Cardiac muscle cell (in vitro differentiated cells and primary cell): ENCODE measurements at regions not wholly inside any gene's neighbourhood (a gene's known extent, or its start where the extent isn't known, plus 50 kb on each side); places are given as distances from the start of the nearest gene placed in this dataset.

Experiments
- DNase-seq, 2 donors: peaks; one replicate each; pipeline versions ENCODE4 v3.0.0 to v3.0.0-alpha.2; 2010 to 2017; ENCODE audit warnings: low read depth in 1 of 2, low spot score in 1 of 2
- H3K27ac ChIP-seq: fragments of 200-600 bp; sonication (generic); 2 replicates; pipeline ENCODE4 v1.5.1; 2016
- H3K27me3 ChIP-seq: fragments of 200-600 bp; sonication (generic); 2 replicates; pipeline ENCODE4 v1.6.0; 2016; ENCODE audit warnings: control low read depth
- H3K36me3 ChIP-seq: fragments of 200-600 bp; sonication (generic); 2 replicates; pipeline ENCODE4 v1.5.1; 2016; ENCODE audit warnings: control low read depth
- H3K4me1 ChIP-seq: fragments of 200-600 bp; sonication (generic); 2 replicates; pipeline ENCODE4 v1.8.1; 2017; ENCODE audit warnings: low read depth, mild to moderate bottlenecking, mixed run types
- H3K4me3 ChIP-seq: fragments of 200-600 bp; sonication (generic); 2 replicates; pipeline ENCODE4 v1.5.1; 2016; ENCODE audit warnings: mild to moderate bottlenecking
- H3K9me3 ChIP-seq: fragments of 200-600 bp; sonication (generic); 2 replicates; pipeline ENCODE4 v1.5.1; 2017; ENCODE audit warnings: low read depth, mild to moderate bottlenecking, control low read depth
- CTCF ChIP-seq: IDR thresholded peaks from 2 replicates; pipeline ENCODE4 v1.5.1; 2012; ENCODE audit warnings: low read depth, mild to moderate bottlenecking, low read length

DNA sequence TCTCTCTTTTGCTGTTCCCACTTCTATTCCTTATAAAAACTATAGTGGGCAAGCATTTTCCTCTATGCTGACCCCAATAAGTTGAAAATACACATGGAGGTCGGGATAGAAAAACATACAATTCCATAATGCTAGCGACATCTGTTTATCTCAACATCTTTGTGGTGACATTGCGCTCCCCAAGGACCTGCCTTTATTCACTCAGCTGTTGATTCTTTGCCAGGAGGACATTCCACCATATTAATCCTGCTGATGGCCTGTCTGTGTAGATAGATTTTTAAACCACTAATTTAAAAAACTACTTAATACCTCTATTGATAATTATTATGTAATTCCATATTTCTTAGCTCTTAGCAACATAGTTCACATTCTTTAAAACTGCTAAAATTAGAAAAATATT, 555.3 kb upstream of the MAP3K7 start:
- DNase-seq = no peak
- Histone ChIP-seq H3K27me3 (no peaks in the 10 kb centered on the region), H3K4me1 (no peaks in the 10 kb centered on the region), H3K36me3 (no peaks in the 10 kb centered on the region), H3K27ac (no peak overlapping the region), H3K4me3 (no peak overlapping the region), H3K9me3 (no peaks in the 10 kb centered on the region)
- TF ChIP-seq CTCF = no peak

DNA sequence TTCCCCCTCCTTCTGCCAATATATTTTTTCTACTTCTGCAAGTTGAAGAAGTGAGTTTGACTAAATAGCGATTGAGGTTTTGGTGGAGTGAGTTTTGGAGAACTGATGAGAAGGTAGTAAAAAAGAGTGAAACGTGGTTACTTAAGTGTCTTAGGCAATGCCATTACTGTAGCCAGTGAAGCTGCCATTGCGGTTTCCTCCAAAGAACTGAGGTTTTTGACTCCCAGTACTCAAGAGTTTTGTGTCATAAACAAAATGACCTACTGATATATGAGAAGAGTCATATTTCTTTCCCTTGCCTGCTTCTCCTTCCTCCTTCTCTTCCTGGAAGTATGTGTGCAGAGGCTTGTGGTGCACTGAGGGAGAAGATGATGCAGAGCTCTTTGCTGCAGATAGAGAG, 554.5 kb upstream of the MAP3K7 start:
- H3K4me3 ChIP-seq = no peak overlapping the region
- no peak overlapping the region for H3K27ac ChIP-seq
- TF ChIP-seq CTCF = no peak
- H3K9me3 ChIP-seq = no peaks in the 10 kb centered on the region
- DNase-seq = no peak
- no peaks in the 10 kb centered on the region for H3K27me3 ChIP-seq
- H3K4me1 ChIP-seq = no peaks in the 10 kb centered on the region
- no peaks in the 10 kb centered on the region for H3K36me3 ChIP-seq

GRCh38 chr6:91140449-91140848, 553.6 kb upstream of the MAP3K7 start:
- H3K4me1 ChIP-seq = no peaks in the 10 kb centered on the region
- DNase-seq = no peak
- H3K9me3 ChIP-seq = no peaks in the 10 kb centered on the region
- TF ChIP-seq CTCF = no peak
- H3K27me3 ChIP-seq = no peaks in the 10 kb centered on the region
- H3K27ac ChIP-seq = no peak overlapping the region
- H3K36me3 ChIP-seq = no peaks in the 10 kb centered on the region
- no peak overlapping the region for H3K4me3 ChIP-seq

- H3K4me3 ChIP-seq = no peak overlapping the region
- no peak for TF ChIP-seq CTCF
- no peak for DNase-seq
- no peak overlapping the region for H3K27ac ChIP-seq
- H3K27me3 ChIP-seq = no peaks in the 10 kb centered on the region
- H3K36me3 ChIP-seq = no peaks in the 10 kb centered on the region
- H3K4me1 ChIP-seq = no peaks in the 10 kb centered on the region
- H3K9me3 ChIP-seq = no peaks in the 10 kb centered on the region
These were observed 550.4 kb upstream of the MAP3K7 start for GRCh38 chr6:91137286-91137685.

DNA sequence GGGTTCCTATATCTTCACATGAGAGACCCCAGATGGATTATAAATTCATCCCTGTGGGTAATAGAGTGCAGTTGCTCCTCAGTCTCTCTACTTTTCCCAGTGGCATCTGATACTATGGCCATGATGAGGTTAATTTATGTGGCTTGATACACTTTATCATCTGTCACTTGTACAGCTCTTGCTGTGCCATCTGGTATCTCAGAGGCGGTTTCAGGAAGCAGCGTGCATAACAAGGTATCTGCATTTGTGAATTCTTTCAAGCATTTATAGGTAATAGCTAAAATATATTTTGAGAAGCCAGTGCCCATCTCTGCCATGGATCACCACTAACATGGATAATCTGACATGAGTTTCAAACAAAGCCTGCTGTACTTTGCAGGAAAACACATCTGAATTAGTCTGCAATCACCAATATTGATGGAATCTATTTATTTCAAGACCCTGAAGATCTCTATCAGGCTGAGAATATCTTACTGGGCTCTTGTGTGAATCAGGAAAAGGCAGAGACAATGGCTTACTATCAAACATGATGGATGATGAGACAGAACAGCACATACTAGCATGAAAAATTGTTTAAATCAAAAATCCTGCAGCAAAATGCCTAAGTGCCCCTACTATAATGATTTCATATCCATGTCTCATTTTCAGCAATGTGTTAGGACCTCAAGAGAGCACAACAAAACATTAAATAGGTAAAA, 548.7 kb upstream of the MAP3K7 start:
- H3K36me3 ChIP-seq = no peaks in the 10 kb centered on the region
- no peak for TF ChIP-seq CTCF
- no peak overlapping the region for H3K27ac ChIP-seq
- no peaks in the 10 kb centered on the region for H3K9me3 ChIP-seq
- DNase-seq = no peak
- no peaks in the 10 kb centered on the region for H3K4me1 ChIP-seq
- no peak overlapping the region for H3K4me3 ChIP-seq
- H3K27me3 ChIP-seq = no peaks in the 10 kb centered on the region
